ENCODE measurements at regions not wholly inside any gene's neighbourhood (a gene's known extent, or its start where the extent isn't known, plus 50 kb on each side); places are given as distances from the start of the nearest gene placed in this dataset.
"Not testable (repeated sequence)": the region's sequence is repeated elsewhere in the genome, so short reads cannot be mapped to it uniquely, and the experiment has no call there.

- H3K9me3 Mint-ChIP-seq = peaks cover 11% of the 10 kb centered on the region
- H3K4me1 Mint-ChIP-seq = peaks cover 22% of the 10 kb centered on the region
- H3K36me3 Mint-ChIP-seq (ENCODE audit: low read depth) = no peaks in the 10 kb centered on the region
- peak overlapping the region; percentile 69 to 73 (median 71) for H3K4me3 Mint-ChIP-seq
- no peak overlapping the region for H3K27ac Mint-ChIP-seq
- peaks cover 56% of the 10 kb centered on the region for H3K27me3 Mint-ChIP-seq (ENCODE audit: low read depth)
- no peak for TF ChIP-seq CTCF (IDR thresholded peaks at IDR 0.05; ENCODE audit: unreplicated experiment in 3 of 3)
Measured at GRCh38 chr7:149692557-149692982, 80.8 kb downstream of the ZNF467 start.

GRCh38 chr7:149692056-149692455 is 81.3 kb downstream of the ZNF467 start:
- peaks cover 56% of the 10 kb centered on the region for H3K27me3 Mint-ChIP-seq (ENCODE audit: low read depth)
- no peak for TF ChIP-seq CTCF (IDR thresholded peaks at IDR 0.05; ENCODE audit: unreplicated experiment in 3 of 3)
- peak overlapping the region; percentile 51 to 63 (median 53) for H3K4me3 Mint-ChIP-seq
- no peaks in the 10 kb centered on the region for H3K36me3 Mint-ChIP-seq (ENCODE audit: low read depth)
- H3K27ac Mint-ChIP-seq = no peak overlapping the region
- H3K4me1 Mint-ChIP-seq = peaks cover 22% of the 10 kb centered on the region
- H3K9me3 Mint-ChIP-seq = peaks cover 8% of the 10 kb centered on the region

- H3K4me3 Mint-ChIP-seq = peak overlapping the region; percentile 19 to 47 (median 42)
- no peak overlapping the region for H3K27ac Mint-ChIP-seq
- no peaks in the 10 kb centered on the region for H3K36me3 Mint-ChIP-seq (ENCODE audit: low read depth)
- peaks cover 7% of the 10 kb centered on the region for H3K9me3 Mint-ChIP-seq
- TF ChIP-seq CTCF (IDR thresholded peaks at IDR 0.05; ENCODE audit: unreplicated experiment in 3 of 3) = no peak
- H3K4me1 Mint-ChIP-seq = peaks cover 27% of the 10 kb centered on the region
- H3K27me3 Mint-ChIP-seq (ENCODE audit: low read depth) = peaks cover 62% of the 10 kb centered on the region
Measured at GRCh38 chr7:149690688-149691446, 82.5 kb downstream of the ZNF467 start.

- Mint-ChIP-seq H3K4me1 (peaks cover 27% of the 10 kb centered on the region), H3K9me3 (peaks cover 7% of the 10 kb centered on the region), H3K36me3 (ENCODE audit: low read depth) (no peaks in the 10 kb centered on the region), H3K27ac (no peak overlapping the region), H3K27me3 (ENCODE audit: low read depth) (peaks cover 51% of the 10 kb centered on the region), H3K4me3 (no peak overlapping the region)
- no peak for TF ChIP-seq CTCF (IDR thresholded peaks at IDR 0.05; ENCODE audit: unreplicated experiment in 3 of 3)
Measured at GRCh38 chr7:149689291-149689721, 84.1 kb downstream of the ZNF467 start.

DNA sequence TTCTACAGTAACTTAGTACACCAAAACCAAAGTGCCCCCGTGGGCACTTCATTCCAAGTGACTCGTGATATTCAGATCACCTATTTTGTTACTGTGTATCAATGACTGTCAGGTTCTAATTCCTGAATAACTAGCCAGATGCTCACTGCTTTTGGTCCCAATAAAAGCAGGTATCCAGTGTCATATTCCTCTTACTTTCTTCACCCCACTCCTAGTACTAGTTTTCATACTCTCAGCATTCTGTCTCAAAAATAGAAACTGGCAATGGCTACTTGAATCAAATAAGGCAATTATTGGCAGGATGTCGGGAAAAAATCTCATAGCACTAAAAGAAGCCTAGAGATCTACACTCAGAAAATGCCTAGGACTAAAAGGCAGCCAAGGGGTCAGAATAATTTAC is 84.6 kb downstream of the ZNF467 start:
- Mint-ChIP-seq H3K9me3 (peaks cover 7% of the 10 kb centered on the region), H3K36me3 (ENCODE audit: low read depth) (no peaks in the 10 kb centered on the region), H3K4me3 (no peak overlapping the region), H3K4me1 (peaks cover 27% of the 10 kb centered on the region), H3K27me3 (ENCODE audit: low read depth) (peaks cover 50% of the 10 kb centered on the region), H3K27ac (no peak overlapping the region)
- no peak for TF ChIP-seq CTCF (IDR thresholded peaks at IDR 0.05; ENCODE audit: unreplicated experiment in 3 of 3)

- not testable (repeated sequence) for H3K27ac Mint-ChIP-seq; H3K36me3 Mint-ChIP-seq (ENCODE audit: low read depth); H3K9me3 Mint-ChIP-seq; H3K4me3 Mint-ChIP-seq
- Mint-ChIP-seq H3K4me1 (peaks cover 24% of the 10 kb centered on the region), H3K27me3 (ENCODE audit: low read depth) (peaks cover 40% of the 10 kb centered on the region)
Measured at GRCh38 chr7:149687820-149688219, 85.6 kb downstream of the ZNF467 start.
